HS-27A (cell line): ENCODE measurements at regions not wholly inside any gene's neighbourhood (a gene's known extent, or its start where the extent isn't known, plus 50 kb on each side); places are given as distances from the start of the nearest gene placed in this dataset.

Experiments
- DNase-seq: peaks from one replicate; pipeline ENCODE4 v3.0.0-alpha.2; 2012; ENCODE audit warnings: low read depth, missing footprints

DNA sequence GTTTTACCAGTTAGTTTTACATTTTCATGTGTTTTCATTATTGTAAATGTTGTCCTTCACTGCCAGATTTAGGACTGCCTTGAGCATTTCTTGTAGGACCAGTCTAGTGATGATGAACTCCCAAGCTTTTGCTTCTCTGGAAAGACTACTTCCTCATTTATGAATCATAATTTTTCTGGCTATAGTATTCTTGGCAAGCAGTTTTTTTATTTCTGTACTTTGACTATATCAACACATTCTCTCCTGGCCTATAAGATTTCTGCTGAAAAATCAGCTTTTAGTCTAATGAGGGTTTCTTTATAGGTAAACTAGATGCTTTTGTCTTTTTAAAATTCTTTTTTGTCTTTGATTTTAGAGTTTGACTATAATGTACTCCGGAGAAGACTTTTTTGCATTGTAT, 256.8 kb upstream of the GRAMD2B start:
- DNase-seq, result no peak

DNA sequence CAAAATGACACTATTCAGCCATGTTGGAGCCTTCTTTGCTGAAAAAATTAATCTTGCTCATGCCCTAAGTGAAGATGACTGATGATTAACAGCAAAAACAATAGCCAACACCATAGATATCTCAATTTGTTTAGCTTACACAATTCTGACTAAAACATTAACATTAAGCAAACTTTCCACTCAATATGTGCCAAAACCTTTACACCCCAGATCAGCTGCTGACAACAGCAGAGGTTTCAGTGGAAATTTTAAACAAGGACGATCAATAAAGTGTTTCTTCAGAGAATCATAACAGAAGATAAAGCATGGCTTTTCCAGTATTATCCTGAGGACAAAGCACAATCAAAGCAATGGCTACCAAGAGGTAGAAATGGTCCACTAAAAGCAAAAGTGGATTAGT, 254.4 kb upstream of the GRAMD2B start:
- DNase-seq, result no peak

DNA sequence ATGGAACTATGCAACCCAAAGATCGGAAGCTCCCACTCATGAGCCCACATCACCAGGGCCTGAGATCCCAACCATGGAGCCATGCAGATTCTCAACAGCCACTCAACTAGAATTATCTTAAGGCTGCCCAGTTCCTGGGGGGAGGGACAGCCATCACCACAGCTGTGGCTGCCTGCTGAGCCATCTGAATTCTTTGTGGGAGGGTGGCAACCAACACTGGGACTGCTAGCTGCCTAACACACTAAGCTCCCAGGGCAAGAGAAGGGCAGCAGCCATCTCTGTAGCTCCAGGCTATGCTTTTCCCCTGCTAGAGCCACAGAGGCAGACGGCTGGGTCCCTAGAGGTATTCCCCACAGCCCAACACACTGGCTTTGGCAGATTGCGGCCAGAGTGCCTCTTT, 251.3 kb upstream of the GRAMD2B start:
- no peak for DNase-seq

DNA sequence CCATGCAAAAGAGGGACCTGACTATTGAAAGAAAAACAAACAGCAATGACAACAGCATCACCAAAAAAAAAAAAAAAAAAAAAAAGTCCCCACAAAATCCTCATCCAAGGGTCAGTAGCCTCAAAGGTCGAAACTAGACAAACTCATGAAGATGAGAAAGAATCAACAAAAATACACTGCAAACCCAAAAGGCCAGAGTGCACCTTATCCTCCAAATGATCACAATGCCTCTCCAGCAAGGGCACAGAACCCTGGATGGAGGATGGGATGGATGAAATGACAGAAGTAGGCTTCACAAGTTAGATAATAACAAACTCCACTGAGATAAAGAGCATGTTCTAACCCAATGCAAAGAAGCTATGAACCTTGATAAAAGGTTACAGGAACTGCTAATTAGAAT, 250.4 kb upstream of the GRAMD2B start:
- DNase-seq, result no peak

DNA sequence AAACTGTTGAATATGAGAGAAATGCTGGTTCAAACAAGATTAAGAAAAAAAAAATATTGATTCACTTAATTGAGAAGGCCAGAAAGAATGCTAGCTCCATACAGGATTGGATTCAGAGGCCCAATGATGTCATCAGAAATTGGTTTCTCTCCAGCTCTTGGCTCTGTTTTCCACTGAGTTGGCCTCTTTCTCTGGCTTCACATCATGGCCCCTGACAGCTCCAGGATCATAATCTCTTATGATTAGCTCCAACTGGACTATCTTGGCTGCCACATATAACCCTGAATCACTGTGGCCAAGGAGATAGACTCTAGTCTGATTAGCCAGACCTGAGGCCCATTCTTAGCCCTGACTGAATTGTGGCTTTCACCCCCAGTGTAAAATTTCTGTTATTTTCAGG, 244.7 kb upstream of the GRAMD2B start:
- no peak for DNase-seq

DNA sequence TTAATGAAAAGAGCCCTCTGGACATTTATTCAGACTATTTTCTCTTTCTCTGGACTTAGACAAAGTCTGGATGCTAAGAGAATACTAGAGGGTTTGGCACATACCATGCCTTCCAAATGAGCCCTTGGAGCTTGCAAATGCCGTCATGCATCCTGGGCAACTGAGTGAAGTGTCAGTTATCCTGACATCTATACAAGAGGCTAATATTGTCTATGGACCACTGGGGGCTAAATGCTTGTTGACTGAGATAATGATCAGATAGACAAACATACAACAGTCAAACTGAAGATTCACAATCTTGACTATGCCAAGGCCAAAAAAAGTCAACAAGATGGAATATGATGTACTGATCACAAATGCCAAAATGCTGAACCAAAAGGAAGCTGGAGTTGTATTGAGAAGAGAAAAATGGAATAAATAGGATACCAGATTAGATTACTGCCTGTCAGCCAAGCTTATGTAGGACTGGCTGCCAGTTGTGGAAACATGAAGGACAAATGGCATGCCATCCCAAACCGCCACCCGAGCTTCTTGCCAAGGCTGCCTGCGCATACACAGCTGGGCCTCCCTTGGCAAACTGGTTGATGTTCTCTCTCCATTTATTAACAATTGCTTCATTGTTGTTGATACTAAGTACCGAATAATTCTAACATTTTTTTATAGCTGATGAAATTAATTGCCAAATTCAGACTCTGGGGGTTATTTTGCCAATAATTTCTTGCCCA, 240.1 kb upstream of the GRAMD2B start:
- no peak for DNase-seq

DNA sequence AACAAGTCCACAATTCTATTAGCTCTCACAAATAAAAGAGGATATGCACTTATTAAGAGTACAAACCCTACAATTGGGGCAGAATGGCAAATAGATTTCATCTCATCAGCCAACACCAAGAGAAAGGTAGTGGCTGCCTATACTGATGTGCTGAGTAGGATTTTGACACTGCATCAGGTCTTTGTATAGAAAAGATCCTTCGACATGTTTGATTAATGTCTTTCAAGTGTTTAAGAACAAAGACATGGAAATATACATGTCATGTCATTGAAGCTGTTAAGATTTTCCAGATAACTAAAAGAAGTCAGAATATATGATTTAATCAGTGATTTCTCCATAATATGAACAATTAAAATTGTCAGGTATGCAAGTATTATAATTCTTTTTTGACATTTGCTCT, 238.7 kb upstream of the GRAMD2B start:
- DNase-seq, result no peak

DNA sequence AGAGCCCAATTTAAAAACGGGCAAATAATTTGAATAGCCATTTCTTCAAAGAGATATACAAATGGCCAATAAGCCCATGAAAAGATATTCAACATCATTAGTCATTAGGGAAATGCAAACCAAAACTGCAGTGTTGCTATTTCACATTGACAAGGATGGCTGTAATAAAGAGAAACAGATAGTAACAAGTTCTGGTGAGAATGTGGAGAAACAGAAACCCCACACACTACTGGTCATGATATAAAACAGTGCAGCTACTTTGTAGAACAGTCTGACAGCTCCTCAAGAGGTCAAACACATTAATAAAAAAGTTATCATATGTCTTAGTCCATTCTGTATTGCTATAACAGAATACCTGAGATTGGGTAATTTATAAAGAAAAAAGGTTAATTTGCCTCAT, 237.0 kb upstream of the GRAMD2B start:
- DNase-seq, result no peak

DNA sequence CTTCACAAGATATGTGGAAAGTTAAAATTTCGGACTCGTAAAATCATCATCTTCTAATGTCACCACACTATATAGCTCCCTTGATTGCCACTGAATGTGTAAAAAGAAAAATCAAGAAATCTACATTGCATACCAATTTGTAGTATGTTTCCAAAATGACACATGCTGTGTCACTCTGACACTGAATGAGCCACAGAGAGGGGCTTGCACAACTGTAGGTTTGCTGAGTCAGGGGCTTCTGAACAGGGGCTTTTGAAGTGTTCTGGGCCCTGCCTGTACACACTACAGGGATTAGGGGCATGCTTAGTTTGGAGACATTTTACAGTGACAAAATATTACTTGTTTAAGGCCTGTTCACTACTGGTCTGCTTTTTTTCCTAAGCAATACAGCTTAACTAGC, 234.4 kb upstream of the GRAMD2B start:
- no peak for DNase-seq

DNA sequence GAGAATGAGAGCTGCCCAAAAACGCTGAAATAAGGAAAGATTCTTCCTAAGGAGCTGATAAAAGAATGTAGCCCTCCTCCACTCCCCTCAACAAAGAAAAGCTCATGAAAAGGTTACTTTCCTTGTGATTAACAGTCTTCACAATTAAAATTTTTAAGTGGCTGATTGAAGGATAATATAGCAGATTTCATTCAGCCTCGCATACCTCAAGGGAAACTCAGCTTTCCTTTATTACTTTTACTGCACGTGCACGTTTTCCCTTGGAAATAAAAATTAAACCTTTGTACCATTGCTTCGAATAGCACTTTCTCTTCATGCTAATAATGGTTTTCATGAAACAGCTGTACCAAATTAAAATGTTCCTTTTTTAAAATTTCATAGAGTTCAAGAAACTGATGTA, 234.0 kb upstream of the GRAMD2B start:
- DNase-seq, result no peak

DNA sequence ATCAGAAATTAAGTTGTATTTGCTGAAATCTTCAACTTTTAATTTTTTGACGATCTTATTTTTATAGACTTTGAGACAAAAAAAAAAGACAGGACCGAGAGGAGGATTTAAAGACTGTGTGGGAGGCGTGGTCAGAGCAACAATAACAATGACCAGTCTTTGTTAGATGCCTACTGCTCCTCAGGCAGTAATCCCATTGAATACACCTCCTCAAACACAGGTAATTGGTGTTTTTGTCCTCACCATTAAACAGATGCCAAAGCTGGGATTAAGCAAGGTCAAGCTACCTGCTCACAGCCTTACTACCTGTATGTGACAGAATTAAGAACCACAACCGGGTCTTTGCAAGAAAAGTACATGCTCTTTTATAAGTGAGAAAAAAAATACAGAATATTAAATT, 233.3 kb upstream of the GRAMD2B start:
- no peak for DNase-seq

DNA sequence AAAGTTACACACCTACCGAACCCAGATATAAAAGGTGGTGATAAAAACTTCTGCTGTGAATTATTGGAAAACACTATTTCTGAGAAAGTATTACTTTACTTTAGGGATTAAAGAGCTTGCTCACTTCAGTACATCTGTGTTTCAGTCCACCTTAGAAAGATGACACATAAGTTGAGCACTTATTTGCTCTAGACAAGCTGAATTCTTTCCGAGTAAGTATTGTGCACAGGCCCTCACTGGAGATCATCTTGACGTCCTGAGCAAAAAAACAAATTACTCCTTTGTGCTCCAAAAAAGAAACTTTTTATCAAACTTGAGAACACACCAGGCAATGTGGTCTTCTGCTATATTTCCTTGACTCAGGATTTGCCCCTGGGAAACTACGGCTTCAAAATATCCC, 231.0 kb upstream of the GRAMD2B start:
- DNase-seq, result no peak

DNA sequence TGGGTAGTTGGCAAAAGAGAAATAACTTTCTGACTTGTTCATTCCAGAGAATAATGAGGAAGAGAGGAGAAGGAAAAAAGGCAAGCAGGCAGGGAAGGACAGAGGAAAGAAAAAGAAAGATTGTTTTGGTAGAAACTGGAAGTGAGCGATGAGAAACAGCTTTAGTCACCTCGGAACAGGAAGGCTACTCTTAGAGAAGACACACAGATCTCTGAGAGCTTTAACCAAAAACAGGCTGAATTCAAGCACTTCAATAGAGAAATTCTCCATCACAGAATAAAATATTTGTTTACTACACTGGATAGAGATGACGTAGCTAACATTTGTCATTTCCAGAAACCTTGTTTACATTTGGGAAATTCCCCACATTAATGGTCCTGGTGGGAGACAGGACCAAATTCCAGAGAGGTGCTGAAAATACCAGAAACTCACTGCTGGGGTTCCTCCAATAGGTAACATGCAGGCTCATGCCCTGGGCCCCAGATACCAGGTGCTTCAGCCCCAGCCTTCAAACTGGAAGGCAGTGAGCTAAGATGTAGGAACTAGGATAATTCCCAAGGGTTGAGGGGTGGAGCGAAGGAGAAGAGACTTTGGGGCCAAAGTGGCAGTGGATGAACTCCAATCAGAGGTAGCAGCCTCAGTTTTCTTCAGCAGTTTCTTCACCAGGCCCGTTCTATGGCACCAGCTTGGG, 227.7 kb upstream of the GRAMD2B start:
- DNase-seq, result no peak

DNA sequence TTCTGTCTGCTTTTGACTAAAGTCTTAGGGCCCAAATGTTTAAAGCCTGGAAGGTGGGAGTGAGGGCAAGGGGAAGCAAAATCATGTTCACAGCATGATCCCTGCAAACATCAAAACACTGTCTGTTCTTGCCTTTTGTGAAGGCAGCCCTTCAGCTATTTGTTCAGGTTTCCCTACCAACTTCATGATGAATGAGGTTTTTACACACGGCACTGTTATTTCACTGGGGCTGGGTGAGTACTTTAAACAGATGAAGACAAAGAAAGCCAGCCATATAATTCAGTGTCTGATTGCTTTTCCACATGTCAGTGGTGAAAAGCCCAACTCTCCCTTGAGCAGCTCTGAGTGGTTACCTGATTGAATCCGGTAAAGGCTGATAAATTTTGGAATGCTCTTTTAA, 224.7 kb upstream of the GRAMD2B start:
- DNase-seq, result no peak

DNA sequence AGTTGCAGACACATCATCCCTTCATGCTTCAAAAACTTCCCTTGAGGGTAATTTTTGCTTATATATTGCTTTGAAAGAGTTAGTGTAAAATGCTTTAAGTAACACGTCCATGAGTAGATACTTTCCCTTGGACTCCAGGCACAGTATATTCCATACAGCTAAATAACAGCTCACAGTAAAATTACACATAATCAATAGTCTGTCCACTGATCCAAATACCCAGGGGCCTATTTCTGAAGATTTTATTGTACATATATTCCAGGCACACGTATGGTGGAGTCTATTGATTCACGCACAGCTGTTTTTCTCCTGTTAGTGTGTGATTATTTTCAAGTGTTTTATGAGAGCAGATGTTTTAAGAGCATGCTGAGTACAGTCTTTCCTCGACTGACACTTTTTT, 223.7 kb upstream of the GRAMD2B start:
- DNase-seq, result no peak

DNA sequence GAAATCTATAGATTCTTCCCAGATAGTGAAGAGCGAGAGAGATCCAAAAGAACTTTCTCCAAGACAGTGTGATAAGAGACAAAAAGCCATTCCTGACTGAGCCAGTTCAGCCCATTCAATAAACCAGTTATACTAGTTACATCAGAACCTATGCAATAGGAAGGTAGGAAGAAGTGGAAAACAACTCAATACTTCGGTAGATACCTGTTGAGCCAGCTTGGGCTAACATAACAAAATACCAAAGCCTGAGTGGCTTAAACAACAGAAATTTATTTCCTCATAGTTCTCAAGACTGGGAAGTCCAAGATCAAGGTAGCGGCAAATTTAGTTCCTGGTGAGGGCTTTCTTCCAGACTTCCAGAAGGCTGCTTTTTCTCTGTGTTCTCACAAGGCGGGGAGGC, 214.5 kb upstream of the GRAMD2B start:
- no peak for DNase-seq

DNA sequence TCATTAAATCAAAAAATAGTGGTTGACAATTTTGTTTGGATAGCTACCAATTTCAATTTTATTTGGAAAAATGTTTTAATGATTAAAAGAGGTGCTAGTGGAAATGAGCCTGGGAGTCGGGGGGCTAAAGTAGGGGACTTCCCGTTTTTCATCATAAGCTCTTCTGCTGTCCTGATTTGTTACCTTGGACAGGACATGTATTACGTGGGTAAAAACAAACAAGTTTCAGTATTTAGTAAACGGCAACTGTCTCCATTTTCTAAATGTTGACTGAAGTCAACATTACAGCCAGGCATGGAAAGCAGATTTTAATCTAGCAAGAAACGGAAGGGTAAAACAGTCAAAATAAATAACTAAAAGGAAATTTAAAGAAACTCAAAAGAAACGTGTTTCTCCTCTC, 212.3 kb upstream of the GRAMD2B start:
- DNase-seq, result no peak

DNA sequence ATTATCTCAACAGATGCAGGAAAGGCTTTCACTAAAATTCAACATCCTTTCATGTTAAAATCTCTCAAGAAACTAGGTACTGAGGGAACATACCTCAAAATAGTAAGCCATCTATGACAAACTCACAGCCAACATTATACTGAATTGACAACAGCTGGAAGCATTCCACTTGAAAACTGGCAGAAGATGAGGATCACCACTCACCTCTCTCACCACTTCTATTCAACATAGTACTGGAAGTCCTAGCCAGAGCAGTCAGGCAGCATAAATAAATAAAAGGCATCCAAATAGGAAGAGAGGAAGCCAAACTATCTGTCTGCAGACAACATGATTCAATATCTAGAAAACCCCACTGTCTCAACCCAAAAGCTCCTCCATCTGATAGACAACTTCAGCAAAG, 203.6 kb upstream of the GRAMD2B start:
- no peak for DNase-seq

DNA sequence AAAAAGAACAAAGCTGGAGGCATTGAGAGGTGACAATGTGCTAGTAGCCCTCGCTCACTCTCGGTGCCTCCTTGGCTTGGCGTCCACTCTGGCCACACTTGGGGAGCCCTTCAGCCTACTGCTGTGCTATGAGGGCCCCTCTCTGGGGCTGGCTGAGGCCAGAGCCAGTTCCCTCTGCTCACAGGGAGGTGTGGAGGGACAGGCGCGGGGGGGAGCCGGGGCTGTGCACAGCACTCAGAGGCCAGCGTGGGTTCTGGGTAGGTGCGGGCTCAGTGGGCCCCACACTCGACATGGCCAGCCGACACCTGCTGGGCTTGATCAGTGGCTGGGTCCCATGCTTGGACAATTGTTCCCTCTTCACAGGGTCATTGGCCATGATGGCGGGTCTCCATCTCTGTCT, 202.5 kb upstream of the GRAMD2B start:
- DNase-seq, result no peak

DNA sequence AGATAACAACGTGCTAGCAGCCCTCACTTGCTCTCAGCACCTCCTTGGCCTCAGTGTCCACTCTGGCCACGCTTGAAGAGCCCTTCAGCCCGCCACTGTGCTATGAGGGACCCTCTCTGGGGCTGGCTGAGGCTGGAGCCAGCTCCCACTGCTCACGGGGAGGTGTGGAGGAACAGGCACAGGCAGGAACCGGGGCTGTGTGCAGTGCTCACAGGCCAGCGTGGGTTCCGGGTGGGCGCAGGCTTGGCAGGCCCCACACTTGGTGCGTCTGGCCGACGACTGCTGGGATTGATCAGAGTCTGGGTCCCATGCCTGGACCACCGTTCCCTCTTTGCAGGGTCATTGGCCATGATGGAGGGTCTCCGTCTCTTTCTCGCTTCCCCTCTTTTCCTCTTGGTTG, 194.3 kb upstream of the GRAMD2B start:
- no peak for DNase-seq

DNA sequence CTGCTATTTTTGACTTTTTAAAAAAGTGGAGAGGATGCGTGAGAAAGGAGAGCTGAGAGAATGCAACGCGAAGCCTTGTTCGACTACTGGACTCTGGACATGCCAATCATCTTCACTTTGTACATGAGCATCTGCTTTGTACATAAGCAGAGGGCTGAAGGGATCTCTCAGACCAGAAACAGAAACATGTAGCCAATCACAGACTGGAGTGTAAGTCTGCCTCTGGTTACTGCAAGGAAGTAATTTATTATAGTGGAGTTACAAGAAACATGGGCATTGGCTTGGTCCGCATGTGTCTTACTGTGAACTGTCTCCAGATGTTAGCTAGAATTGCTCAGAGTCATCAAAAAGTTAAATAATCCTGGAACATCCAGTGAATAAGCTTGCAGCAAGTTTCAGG, 190.0 kb upstream of the GRAMD2B start:
- no peak for DNase-seq

DNA sequence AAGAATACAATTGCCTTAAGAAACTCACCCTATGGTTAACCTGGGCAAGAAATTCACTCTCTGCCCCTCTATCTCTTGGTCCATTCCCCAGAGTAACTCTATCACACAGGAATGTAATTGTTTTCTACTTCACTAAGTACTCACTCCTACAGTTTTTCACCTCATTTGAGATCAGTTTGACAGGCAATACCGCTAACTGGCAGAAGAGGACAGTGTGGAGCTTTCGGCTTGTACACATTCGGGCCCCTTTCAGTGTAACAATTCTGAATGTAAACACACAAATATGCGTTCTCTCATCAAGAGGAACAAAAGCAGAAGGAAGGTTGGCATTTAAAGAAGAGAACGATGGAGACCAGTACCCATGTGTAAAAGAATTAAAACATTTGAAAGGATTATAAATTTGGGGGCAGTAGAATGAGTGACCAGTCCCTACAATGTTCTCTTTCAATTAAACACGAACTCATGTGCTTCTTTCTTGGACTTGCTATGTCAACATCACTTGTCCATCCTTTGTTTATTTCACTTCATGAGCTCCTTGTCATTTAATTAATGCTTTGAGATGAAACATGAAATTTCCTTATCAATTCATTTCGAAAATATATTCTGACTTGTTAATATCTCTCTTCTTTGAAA, 188.5 kb upstream of the GRAMD2B start:
- no peak for DNase-seq

DNA sequence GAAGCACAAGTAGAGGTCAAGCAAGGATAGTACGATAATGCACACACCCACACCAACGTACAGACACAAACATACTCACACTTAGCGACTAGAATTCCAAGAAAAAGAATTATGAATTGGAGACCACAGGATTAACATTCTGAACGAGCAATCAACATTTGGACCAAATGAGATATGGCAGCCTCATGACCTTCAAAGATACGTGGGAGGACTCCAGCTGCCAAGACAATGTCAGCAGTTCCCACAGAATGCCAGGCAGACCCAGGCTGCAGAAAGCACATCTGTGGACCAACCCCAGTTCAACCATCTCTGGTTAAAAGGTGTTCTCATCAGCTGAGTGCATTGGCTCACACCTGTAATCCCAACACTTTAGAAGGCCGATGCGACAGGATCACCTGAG, 187.6 kb upstream of the GRAMD2B start:
- no peak for DNase-seq

DNA sequence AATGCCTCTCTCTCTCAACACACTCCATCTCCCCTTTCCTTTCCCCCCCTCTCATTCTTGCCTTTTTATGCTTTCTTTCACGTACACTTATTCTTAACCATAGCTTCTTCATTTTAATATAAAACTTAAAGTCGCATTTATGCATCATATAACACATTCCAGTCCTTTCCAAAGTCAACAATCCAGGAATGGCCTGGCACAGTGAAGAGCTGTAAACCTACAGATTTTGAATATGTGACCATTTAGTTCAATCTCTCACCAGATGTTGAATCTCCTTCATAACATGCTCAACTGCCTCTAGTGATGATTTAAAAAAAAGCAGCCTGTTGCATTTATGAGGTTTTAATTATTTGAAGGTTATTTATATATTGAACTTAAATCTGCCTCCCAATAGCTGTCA, 186.2 kb upstream of the GRAMD2B start:
- DNase-seq, result no peak
